H9 (cell line): ENCODE measurements at regions not wholly inside any gene's neighbourhood (a gene's known extent, or its start where the extent isn't known, plus 50 kb on each side); places are given as distances from the start of the nearest gene placed in this dataset.

Source experiments
- DNase-seq: peaks from one replicate; pipeline ENCODE4 v3.0.0-alpha.2; 2017
- H2AFZ ChIP-seq: one replicate; pipeline ENCODE4 v1.6.1; 2013; ENCODE audit warnings: mild to moderate bottlenecking, low read length, control low read depth, moderate library complexity
- H2AK5ac ChIP-seq: 2 replicates; pipeline ENCODE4 v1.6.1; 2013; ENCODE audit warnings: low read length, control low read depth, mixed read lengths; ENCODE audit not compliant: insufficient read length
- H2BK120ac ChIP-seq: one replicate; pipeline ENCODE4 v1.6.1; 2013; ENCODE audit warnings: low read depth, mild to moderate bottlenecking, low read length, control low read depth, inconsistent platforms; ENCODE audit not compliant: poor library complexity, severe bottlenecking
- H2BK12ac ChIP-seq: 2 replicates; pipeline ENCODE4 v1.6.1; 2013; ENCODE audit warnings: low read length, control low read depth, mixed read lengths, low read depth; ENCODE audit not compliant: insufficient read length
- H2BK15ac ChIP-seq: 2 replicates; pipeline ENCODE4 v1.6.1; 2013; ENCODE audit warnings: low read depth, low read length, control low read depth
- H2BK20ac ChIP-seq: one replicate; pipeline ENCODE4 v1.6.1; 2013; ENCODE audit warnings: low read depth, mild to moderate bottlenecking, low read length, control low read depth, inconsistent platforms; ENCODE audit not compliant: poor library complexity, severe bottlenecking
- H2BK5ac ChIP-seq: 2 replicates; pipeline ENCODE4 v1.6.1; 2013; ENCODE audit warnings: low read length, control low read depth, mixed read lengths; ENCODE audit not compliant: insufficient read length
- H3K14ac ChIP-seq: 2 replicates; pipeline ENCODE4 v1.6.1; 2013; ENCODE audit warnings: low read length, control low read depth; ENCODE audit not compliant: insufficient read depth
- H3K18ac ChIP-seq: 2 replicates; pipeline ENCODE4 v1.6.1; 2013; ENCODE audit warnings: low read depth, mild to moderate bottlenecking, mixed read lengths, low read length, control low read depth; ENCODE audit not compliant: insufficient read length
- H3K23ac ChIP-seq: 2 replicates; pipeline ENCODE4 v1.6.1; 2013; ENCODE audit warnings: low read length, control low read depth, mixed read lengths, low read depth; ENCODE audit not compliant: insufficient read length
- H3K23me2 ChIP-seq: 2 replicates; pipeline ENCODE4 v1.6.1; 2013; ENCODE audit warnings: low read depth, mild to moderate bottlenecking, mixed read lengths, low read length, control low read depth; ENCODE audit not compliant: insufficient read length, poor library complexity, severe bottlenecking
- H3K27ac ChIP-seq: 2 replicates; pipeline ENCODE4 v1.5.1; 2013; ENCODE audit warnings: low read length, control low read depth, mixed read lengths, low read depth; ENCODE audit not compliant: insufficient read length
- H3K27me3 ChIP-seq: 2 replicates; pipeline ENCODE4 v1.6.1; 2013; ENCODE audit warnings: low read length, control low read depth, inconsistent platforms; ENCODE audit not compliant: insufficient read depth
- H3K4ac ChIP-seq: 2 replicates; pipeline ENCODE4 v1.6.1; 2013; ENCODE audit warnings: low read depth, mild to moderate bottlenecking, control low read depth, inconsistent platforms, low read length, moderate library complexity
- H3K4me1 ChIP-seq: 2 replicates; pipeline ENCODE4 v1.6.1; 2013; ENCODE audit warnings: low read length, control low read depth, inconsistent platforms; ENCODE audit not compliant: insufficient read depth
- H3K4me2 ChIP-seq: 2 replicates; pipeline ENCODE4 v1.6.1; 2013; ENCODE audit warnings: low read length, control low read depth, mixed read lengths; ENCODE audit not compliant: insufficient read length, insufficient read depth
- H3K56ac ChIP-seq: 2 replicates; pipeline ENCODE4 v1.6.1; 2013; ENCODE audit warnings: low read depth, mild to moderate bottlenecking, mixed read lengths, low read length, control low read depth; ENCODE audit not compliant: insufficient read length
- H3K79me1 ChIP-seq: 2 replicates; pipeline ENCODE4 v1.6.1; 2013; ENCODE audit warnings: low read depth, mild to moderate bottlenecking, moderate library complexity, low read length, control low read depth, inconsistent platforms; ENCODE audit not compliant: insufficient read depth, poor library complexity, severe bottlenecking
- H3K79me2 ChIP-seq: 2 replicates; pipeline ENCODE4 v1.6.1; 2013; ENCODE audit warnings: low read length, control low read depth, inconsistent platforms; ENCODE audit not compliant: insufficient read depth
- H3K9ac ChIP-seq: 2 replicates; pipeline ENCODE4 v1.6.1; 2013; ENCODE audit warnings: low read length, control low read depth, mixed read lengths; ENCODE audit not compliant: insufficient read length; ENCODE audit errors: extremely low read depth
- H3K9me3 ChIP-seq: one replicate; pipeline ENCODE4 v1.6.1; 2013; ENCODE audit warnings: low read depth, low read length, inconsistent platforms; ENCODE audit not compliant: control insufficient read depth
- H3T11ph ChIP-seq: one replicate; pipeline ENCODE4 v1.6.1; 2013; ENCODE audit warnings: mild to moderate bottlenecking, low read length, control low read depth, inconsistent platforms
- H4K20me1 ChIP-seq: one replicate; pipeline ENCODE4 v1.6.1; 2013; ENCODE audit not compliant: control insufficient read depth, insufficient read length, insufficient read depth
- H4K5ac ChIP-seq: 2 replicates; pipeline ENCODE4 v1.6.1; 2013; ENCODE audit warnings: low read depth, mild to moderate bottlenecking, mixed read lengths, low read length, control low read depth; ENCODE audit not compliant: insufficient read length
- H4K8ac ChIP-seq: replicated peaks from 2 replicates; pipeline ENCODE4 v1.6.1; 2013; ENCODE audit warnings: low read length, control low read depth, mixed read lengths, low read depth; ENCODE audit not compliant: insufficient read length
- H4K91ac ChIP-seq: 2 replicates; pipeline ENCODE4 v1.6.1; 2013; ENCODE audit warnings: low read depth, mild to moderate bottlenecking, moderate library complexity, mixed read lengths, low read length, control low read depth; ENCODE audit not compliant: insufficient read length
- H3K27ac Mint-ChIP-seq, 3 experiments: 2 replicates in 2 of 3; 3 replicates in 1 of 3; pipeline ENCODE4 v1.8.0; 2020 to 2021; ENCODE audit warnings: mixed read lengths in 3 of 3, mild to moderate bottlenecking in 1 of 3, moderate library complexity in 1 of 3
- H3K27me3 Mint-ChIP-seq: 2 replicates; pipeline ENCODE4 v1.8.0; 2021; ENCODE audit warnings: low read depth, mild to moderate bottlenecking, moderate library complexity, mixed read lengths
- H3K36me3 Mint-ChIP-seq, 3 experiments: 2 replicates in 2 of 3; 3 replicates in 1 of 3; pipeline ENCODE4 v1.8.0; 2020 to 2021; ENCODE audit warnings: low read depth in 3 of 3, mixed read lengths in 3 of 3; ENCODE audit not compliant: insufficient read depth in 1 of 3
- H3K4me1 Mint-ChIP-seq, 2 experiments: 2 replicates each; pipeline ENCODE4 v1.8.0; 2020; ENCODE audit warnings: mixed read lengths in 2 of 2
- H3K4me3 Mint-ChIP-seq, 2 experiments: 2 replicates in 1 of 2; 3 replicates in 1 of 2; pipeline ENCODE4 v1.8.0; 2020 to 2021; ENCODE audit warnings: mild to moderate bottlenecking in 2 of 2, mixed read lengths in 2 of 2, moderate library complexity in 1 of 2
- H3K9me3 Mint-ChIP-seq, 2 experiments: 2 replicates in 1 of 2; 3 replicates in 1 of 2; pipeline ENCODE4 v1.8.0; 2020; ENCODE audit warnings: mild to moderate bottlenecking in 2 of 2, mixed read lengths in 2 of 2, moderate library complexity in 1 of 2
- CTCF ChIP-seq: fragments of 200-600 bp; sonication (generic); conservative IDR thresholded peaks from 3 replicates; pipeline ENCODE4 v1.8.0; 2021; ENCODE audit warnings: antibody characterized with exemption, mild to moderate bottlenecking
- WGBS: extraction: QIAGEN DNeasy Blood & Tissue Kit; methylation state at CpG from one replicate; pipeline ENCODE4 v1.1.7; 2013; ENCODE audit warnings: missing lambda C conversion rate, low lambda C conversion rate, mixed read lengths; ENCODE audit not compliant: insufficient read length; ENCODE audit errors: extremely low coverage; 5-methylcytosine and 5-hydroxymethylcytosine counted together

- Histone ChIP-seq H4K5ac (no peak overlapping the region), H2BK20ac (no peak overlapping the region), H3K27me3 (no peaks in the 10 kb centered on the region), H4K8ac (no peak overlapping the region), H3T11ph (no peak overlapping the region), H2AK5ac (no peak overlapping the region), H3K9me3 (no peaks in the 10 kb centered on the region), H3K23ac (no peak overlapping the region), H3K4me2 (no peak overlapping the region), H3K56ac (no peak overlapping the region), H4K91ac (no peak overlapping the region), H3K9ac (no peak overlapping the region), H3K4ac (no peak overlapping the region), H2BK15ac (no peak overlapping the region), H4K20me1 (no peaks in the 10 kb centered on the region), H2AFZ (no peak overlapping the region), H3K27ac (no peak overlapping the region), H3K23me2 (no peaks in the 10 kb centered on the region), H3K18ac (no peak overlapping the region), H3K4me1 (no peaks in the 10 kb centered on the region), H2BK5ac (no peak overlapping the region), H3K79me2 (no peaks in the 10 kb centered on the region), H2BK120ac (no peak overlapping the region), H3K14ac (no peak overlapping the region), H2BK12ac (no peak overlapping the region), H3K79me1 (no peaks in the 10 kb centered on the region)
- Mint-ChIP-seq H3K4me3 (no peak overlapping the region), H3K36me3 (peaks cover 19 to 45% (median 37%) of the 10 kb centered on the region in 3 experiments; a peak in 6 of 7 replicates), H3K27me3 (no peaks in the 10 kb centered on the region), H3K4me1 (no peaks in the 10 kb centered on the region), H3K27ac (peak overlapping the region in 1 of 3 experiments; percentile 70; a peak in 3 of 7 replicates), H3K9me3 (no peaks in the 10 kb centered on the region)
- DNase-seq: no peak
- WGBS: no CpG with 5 or more reads among the region's 3 CpGs
- TF ChIP-seq CTCF: no peak
Measured at GRCh38 chr1:219991511-219991810, 54.8 kb downstream of the EPRS1 start.
